ENCODE measurements at regions not wholly inside any gene's neighbourhood (a gene's known extent, or its start where the extent isn't known, plus 50 kb on each side); places are given as distances from the start of the nearest gene placed in this dataset.

GRCh38 chr2:66733364-66733999, 298.6 kb downstream of the MEIS1 start:
- Histone ChIP-seq H3K4me3 (ENCODE audit: low read depth, low read length) (no peak overlapping the region), H3K27ac (ENCODE audit: extremely low read depth, low read depth, low read length) (no peak overlapping the region), H3K36me3 (ENCODE audit: control insufficient read depth in 2 of 2, insufficient read depth in 1 of 2, low read length in 2 of 2) (no peaks in the 10 kb centered on the region), H3K4me1 (ENCODE audit: control insufficient read depth, insufficient read depth, low read length) (no peaks in the 10 kb centered on the region; the same call in 1 of the 2 replicates), H3K9me3 (ENCODE audit: control insufficient read depth, insufficient read depth, low read depth, low read length) (no peaks in the 10 kb centered on the region)
- POLR2A ChIA-PET, result no interaction called here
- CTCF ChIA-PET, result no interaction called here
- no peak for TF ChIP-seq ZNF626 (tag by site-specific recombination; IDR thresholded peaks at IDR 0.05)
- peak; percentile 36; the same call in 1 of the 2 replicates for TF ChIP-seq ZNF335 (tag by site-specific recombination; conservative IDR thresholded peaks at IDR 0.05)

DNA sequence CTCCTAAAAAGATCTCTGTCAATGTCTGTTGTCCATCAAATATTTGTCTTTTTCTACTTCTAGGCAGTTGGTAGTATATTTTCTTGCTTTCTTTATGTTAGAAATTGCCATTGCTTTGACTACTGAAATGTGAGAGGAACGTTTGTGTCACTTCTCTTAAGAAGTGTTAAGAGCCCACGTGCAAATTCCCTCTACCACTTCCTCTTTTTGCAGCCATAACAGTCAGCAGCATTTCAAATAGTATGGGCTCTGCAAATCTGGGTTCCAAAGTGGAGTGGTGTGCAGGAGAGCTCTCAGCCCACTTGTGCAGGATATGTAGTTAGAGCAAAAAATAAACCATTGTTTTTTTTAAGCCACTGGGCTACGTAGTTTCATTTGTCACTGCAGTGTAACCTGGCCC, 314.0 kb downstream of the MEIS1 start:
- CTCF ChIA-PET, result no interaction called here
- Histone ChIP-seq H3K36me3 (ENCODE audit: control insufficient read depth in 2 of 2, insufficient read depth in 1 of 2, low read length in 2 of 2) (no peaks in the 10 kb centered on the region), H3K27ac (ENCODE audit: extremely low read depth, low read depth, low read length) (no peak overlapping the region), H3K4me1 (ENCODE audit: control insufficient read depth, insufficient read depth, low read length) (no peaks in the 10 kb centered on the region), H3K9me3 (ENCODE audit: control insufficient read depth, insufficient read depth, low read depth, low read length) (no peaks in the 10 kb centered on the region), H3K4me3 (ENCODE audit: low read depth, low read length) (no peak overlapping the region)
- TF ChIP-seq, protein P1, sequence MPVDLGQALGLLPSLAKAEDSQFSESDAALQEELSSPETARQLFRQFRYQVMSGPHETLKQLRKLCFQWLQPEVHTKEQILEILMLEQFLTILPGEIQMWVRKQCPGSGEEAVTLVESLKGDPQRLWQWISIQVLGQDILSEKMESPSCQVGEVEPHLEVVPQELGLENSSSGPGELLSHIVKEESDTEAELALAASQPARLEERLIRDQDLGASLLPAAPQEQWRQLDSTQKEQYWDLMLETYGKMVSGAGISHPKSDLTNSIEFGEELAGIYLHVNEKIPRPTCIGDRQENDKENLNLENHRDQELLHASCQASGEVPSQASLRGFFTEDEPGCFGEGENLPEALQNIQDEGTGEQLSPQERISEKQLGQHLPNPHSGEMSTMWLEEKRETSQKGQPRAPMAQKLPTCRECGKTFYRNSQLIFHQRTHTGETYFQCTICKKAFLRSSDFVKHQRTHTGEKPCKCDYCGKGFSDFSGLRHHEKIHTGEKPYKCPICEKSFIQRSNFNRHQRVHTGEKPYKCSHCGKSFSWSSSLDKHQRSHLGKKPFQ (tag by site-specific recombination; IDR thresholded peaks at IDR 0.05), result no peak
- TF ChIP-seq ZNF416 (tag by site-specific recombination; IDR thresholded peaks at IDR 0.05) (no peak), SALL2 (tag by site-specific recombination; IDR thresholded peaks at IDR 0.05; ENCODE audit: borderline replicate concordance) (no peak), ZBTB21 (tag by site-specific recombination; IDR thresholded peaks at IDR 0.05) (no peak), REST (tag by site-specific recombination; IDR thresholded peaks at IDR 0.05) (no peak), ZNF354C (tag by site-specific recombination; IDR thresholded peaks at IDR 0.05; ENCODE audit: borderline replicate concordance, low read depth) (no peak), ZNF677 (tag by site-specific recombination; IDR thresholded peaks at IDR 0.05) (no peak), ZNF239 (tag by site-specific recombination; IDR thresholded peaks at IDR 0.05) (no peak), ZNF423 (tag by site-specific recombination; IDR thresholded peaks at IDR 0.05) (no peak), ZFP69B (tag by site-specific recombination; IDR thresholded peaks at IDR 0.05) (no peak), ZBTB17 (tag by site-specific recombination; IDR thresholded peaks at IDR 0.05) (no peak), ZNF692 (tag by site-specific recombination; IDR thresholded peaks at IDR 0.05) (no peak)
- TF ChIP-seq, protein P2, sequence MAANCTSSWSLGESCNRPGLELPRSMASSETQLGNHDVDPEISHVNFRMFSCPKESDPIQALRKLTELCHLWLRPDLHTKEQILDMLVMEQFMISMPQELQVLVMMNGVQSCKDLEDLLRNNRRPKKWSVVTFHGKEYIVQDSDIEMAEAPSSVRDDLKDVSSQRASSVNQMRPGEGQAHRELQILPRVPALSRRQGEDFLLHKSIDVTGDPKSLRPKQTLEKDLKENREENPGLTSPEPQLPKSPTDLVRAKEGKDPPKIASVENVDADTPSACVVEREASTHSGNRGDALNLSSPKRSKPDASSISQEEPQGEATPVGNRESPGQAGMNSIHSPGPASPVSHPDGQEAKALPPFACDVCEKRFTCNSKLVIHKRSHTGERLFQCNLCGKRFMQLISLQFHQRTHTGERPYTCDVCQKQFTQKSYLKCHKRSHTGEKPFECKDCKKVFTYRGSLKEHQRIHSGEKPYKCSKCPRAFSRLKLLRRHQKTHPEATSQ (tag by site-specific recombination; IDR thresholded peaks at IDR 0.05), result no peak
- TF ChIP-seq, protein P3, sequence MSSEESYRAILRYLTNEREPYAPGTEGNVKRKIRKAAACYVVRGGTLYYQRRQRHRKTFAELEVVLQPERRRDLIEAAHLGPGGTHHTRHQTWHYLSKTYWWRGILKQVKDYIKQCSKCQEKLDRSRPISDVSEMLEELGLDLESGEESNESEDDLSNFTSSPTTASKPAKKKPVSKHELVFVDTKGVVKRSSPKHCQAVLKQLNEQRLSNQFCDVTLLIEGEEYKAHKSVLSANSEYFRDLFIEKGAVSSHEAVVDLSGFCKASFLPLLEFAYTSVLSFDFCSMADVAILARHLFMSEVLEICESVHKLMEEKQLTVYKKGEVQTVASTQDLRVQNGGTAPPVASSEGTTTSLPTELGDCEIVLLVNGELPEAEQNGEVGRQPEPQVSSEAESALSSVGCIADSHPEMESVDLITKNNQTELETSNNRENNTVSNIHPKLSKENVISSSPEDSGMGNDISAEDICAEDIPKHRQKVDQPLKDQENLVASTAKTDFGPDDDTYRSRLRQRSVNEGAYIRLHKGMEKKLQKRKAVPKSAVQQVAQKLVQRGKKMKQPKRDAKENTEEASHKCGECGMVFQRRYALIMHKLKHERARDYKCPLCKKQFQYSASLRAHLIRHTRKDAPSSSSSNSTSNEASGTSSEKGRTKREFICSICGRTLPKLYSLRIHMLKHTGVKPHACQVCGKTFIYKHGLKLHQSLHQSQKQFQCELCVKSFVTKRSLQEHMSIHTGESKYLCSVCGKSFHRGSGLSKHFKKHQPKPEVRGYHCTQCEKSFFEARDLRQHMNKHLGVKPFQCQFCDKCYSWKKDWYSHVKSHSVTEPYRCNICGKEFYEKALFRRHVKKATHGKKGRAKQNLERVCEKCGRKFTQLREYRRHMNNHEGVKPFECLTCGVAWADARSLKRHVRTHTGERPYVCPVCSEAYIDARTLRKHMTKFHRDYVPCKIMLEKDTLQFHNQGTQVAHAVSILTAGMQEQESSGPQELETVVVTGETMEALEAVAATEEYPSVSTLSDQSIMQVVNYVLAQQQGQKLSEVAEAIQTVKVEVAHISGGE (tag by site-specific recombination; conservative IDR thresholded peaks at IDR 0.05; ENCODE audit: low read depth), result no peak
- TF ChIP-seq, protein P4, sequence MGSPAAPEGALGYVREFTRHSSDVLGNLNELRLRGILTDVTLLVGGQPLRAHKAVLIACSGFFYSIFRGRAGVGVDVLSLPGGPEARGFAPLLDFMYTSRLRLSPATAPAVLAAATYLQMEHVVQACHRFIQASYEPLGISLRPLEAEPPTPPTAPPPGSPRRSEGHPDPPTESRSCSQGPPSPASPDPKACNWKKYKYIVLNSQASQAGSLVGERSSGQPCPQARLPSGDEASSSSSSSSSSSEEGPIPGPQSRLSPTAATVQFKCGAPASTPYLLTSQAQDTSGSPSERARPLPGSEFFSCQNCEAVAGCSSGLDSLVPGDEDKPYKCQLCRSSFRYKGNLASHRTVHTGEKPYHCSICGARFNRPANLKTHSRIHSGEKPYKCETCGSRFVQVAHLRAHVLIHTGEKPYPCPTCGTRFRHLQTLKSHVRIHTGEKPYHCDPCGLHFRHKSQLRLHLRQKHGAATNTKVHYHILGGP (tag by site-specific recombination; IDR thresholded peaks at IDR 0.05), result no peak
- POLR2A ChIA-PET, result no interaction called here
